Nephron progenitor cell (in vitro differentiated cells): ENCODE measurements at regions not wholly inside any gene's neighbourhood (a gene's known extent, or its start where the extent isn't known, plus 50 kb on each side); places are given as distances from the start of the nearest gene placed in this dataset.

ENCODE experiments used
- DNase-seq: peaks from one replicate; pipeline ENCODE4 v3.0.0; 2021
- H3K27ac Mint-ChIP-seq: 2 replicates; pipeline ENCODE4 v1.8.0; 2021; ENCODE audit warnings: mild to moderate bottlenecking, moderate library complexity, mixed read lengths
- H3K27me3 Mint-ChIP-seq: 2 replicates; pipeline ENCODE4 v1.8.0; 2021; ENCODE audit warnings: mild to moderate bottlenecking, low read depth, mixed read lengths; ENCODE audit not compliant: poor library complexity
- H3K36me3 Mint-ChIP-seq: 2 replicates; pipeline ENCODE4 v1.8.0; 2021; ENCODE audit warnings: low read depth, mixed read lengths
- H3K4me1 Mint-ChIP-seq: 2 replicates; pipeline ENCODE4 v1.8.0; 2021; ENCODE audit warnings: mixed read lengths
- H3K4me3 Mint-ChIP-seq: 2 replicates; pipeline ENCODE4 v1.8.0; 2021; ENCODE audit warnings: mild to moderate bottlenecking, moderate library complexity, mixed read lengths
- H3K9me3 Mint-ChIP-seq: 2 replicates; pipeline ENCODE4 v1.8.0; 2021; ENCODE audit warnings: mild to moderate bottlenecking, moderate library complexity, mixed read lengths
- TF ChIP-seq, protein P1 (sequence below): fragments of 200-600 bp; sonication (generic); IDR thresholded peaks from 2 replicates; pipeline ENCODE4 v1.5.0; 2021; ENCODE audit warnings: antibody characterized with exemption

DNA sequence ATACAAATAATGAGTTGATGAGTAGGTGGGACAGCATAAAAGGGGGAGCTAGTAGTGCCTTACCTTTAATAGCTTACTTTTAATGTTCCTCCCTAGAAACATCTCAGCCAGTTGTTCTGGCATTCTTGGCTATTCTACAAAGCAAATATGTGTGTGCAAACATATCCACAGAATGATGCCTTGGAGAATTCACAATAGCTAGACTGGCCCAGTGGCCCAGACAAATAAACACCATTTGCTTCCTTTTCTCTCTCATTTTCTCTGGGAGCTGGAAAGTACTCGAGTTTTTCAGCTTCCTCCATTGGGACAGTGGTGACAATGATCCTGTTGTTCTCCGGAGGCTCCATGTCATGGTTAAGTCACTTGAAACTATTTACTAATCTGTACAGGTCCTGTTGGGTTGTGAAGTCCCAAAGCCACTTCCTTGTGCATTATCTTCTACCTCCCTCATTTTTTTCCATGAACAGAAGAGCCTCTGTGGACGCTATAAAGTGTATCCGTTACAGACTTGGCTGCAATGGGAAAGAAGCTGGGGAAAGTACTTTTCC is 122.9 kb downstream of the DMAC1 start:
- Mint-ChIP-seq H3K27me3 (peaks cover 6% of the 10 kb centered on the region), H3K4me3 (no peak overlapping the region), H3K36me3 (no peaks in the 10 kb centered on the region), H3K4me1 (no peaks in the 10 kb centered on the region), H3K27ac (no peak overlapping the region), H3K9me3 (no peaks in the 10 kb centered on the region)
- no peak for DNase-seq
- TF ChIP-seq, protein P1, sequence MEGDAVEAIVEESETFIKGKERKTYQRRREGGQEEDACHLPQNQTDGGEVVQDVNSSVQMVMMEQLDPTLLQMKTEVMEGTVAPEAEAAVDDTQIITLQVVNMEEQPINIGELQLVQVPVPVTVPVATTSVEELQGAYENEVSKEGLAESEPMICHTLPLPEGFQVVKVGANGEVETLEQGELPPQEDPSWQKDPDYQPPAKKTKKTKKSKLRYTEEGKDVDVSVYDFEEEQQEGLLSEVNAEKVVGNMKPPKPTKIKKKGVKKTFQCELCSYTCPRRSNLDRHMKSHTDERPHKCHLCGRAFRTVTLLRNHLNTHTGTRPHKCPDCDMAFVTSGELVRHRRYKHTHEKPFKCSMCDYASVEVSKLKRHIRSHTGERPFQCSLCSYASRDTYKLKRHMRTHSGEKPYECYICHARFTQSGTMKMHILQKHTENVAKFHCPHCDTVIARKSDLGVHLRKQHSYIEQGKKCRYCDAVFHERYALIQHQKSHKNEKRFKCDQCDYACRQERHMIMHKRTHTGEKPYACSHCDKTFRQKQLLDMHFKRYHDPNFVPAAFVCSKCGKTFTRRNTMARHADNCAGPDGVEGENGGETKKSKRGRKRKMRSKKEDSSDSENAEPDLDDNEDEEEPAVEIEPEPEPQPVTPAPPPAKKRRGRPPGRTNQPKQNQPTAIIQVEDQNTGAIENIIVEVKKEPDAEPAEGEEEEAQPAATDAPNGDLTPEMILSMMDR: no peak

GRCh38 chr9:7671847-7672246 is 127.7 kb downstream of the DMAC1 start:
- TF ChIP-seq, protein P1: no peak
- Mint-ChIP-seq H3K4me3 (no peak overlapping the region), H3K27me3 (peaks cover under 1% of the 10 kb centered on the region), H3K36me3 (no peaks in the 10 kb centered on the region), H3K27ac (peak overlapping the region; percentile 65), H3K9me3 (no peaks in the 10 kb centered on the region), H3K4me1 (no peaks in the 10 kb centered on the region)
- no peak for DNase-seq

DNA sequence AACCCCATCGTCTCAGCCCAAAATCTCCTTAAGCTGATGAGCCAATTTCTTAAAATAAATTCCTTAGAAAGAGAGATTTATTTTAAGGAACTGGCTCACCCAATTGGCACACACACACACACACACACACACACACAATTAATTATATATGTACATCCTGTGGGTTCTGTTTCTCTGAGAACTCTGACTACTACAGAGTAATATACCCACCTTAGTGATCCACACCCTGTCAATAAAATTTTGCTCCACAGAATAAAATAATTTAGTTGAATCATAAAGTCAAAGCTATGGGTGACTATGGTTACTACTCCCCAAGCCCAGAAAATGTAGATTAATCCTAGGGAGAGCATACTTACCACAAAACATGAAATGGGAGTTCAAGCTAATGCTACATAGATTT is 131.0 kb downstream of the DMAC1 start:
- H3K9me3 Mint-ChIP-seq: no peaks in the 10 kb centered on the region
- H3K4me1 Mint-ChIP-seq: peaks cover 16% of the 10 kb centered on the region
- no peak overlapping the region for H3K27ac Mint-ChIP-seq
- no peak for DNase-seq
- TF ChIP-seq, protein P1: no peak
- no peak overlapping the region for H3K4me3 Mint-ChIP-seq
- H3K36me3 Mint-ChIP-seq: no peaks in the 10 kb centered on the region
- peaks cover 3% of the 10 kb centered on the region for H3K27me3 Mint-ChIP-seq

DNA sequence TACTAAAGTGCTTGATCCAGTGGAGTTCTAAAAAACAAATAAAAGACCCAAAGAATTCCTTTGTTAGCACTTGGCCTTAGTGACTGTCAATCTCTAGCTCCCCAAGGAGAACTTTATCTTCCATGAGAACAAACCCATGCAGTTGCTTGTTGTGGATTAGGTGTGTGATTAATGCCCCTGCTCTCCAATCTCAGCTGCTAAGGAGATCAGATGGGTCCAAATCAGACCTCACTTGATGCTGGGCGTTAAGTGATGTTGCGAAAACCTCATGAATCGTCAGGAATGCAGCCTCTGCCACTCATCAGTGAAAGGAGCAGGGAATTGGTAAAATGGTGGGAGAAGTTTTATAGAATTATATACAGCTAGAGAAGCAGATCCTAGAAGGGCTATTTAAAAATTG is 133.7 kb downstream of the DMAC1 start:
- Mint-ChIP-seq H3K27ac (no peak overlapping the region), H3K27me3 (peaks cover 3% of the 10 kb centered on the region)
- TF ChIP-seq, protein P1: no peak

DNA sequence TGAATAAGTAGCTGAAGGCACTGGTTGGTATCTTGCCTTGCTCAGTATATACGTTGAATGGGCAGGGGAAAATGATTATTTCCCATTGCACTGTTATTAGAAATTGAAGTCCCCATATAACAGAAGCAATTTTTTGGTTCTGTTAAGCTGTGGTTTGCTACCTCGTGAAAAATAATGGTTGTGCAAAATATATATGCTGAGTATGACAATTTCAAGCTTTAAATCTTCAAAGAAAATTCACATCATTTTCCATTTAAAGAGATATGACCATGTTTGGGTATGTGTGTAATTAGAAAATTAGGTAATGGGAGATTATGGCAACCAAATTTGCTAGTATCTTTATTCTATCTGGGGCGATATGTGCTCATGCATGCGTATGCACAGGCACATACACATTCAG is 139.8 kb downstream of the DMAC1 start:
- Mint-ChIP-seq H3K9me3 (peaks cover 4% of the 10 kb centered on the region), H3K27me3 (peaks cover 3% of the 10 kb centered on the region), H3K36me3 (no peaks in the 10 kb centered on the region), H3K4me3 (no peak overlapping the region), H3K27ac (no peak overlapping the region), H3K4me1 (peaks cover 12% of the 10 kb centered on the region)
- TF ChIP-seq, protein P1: no peak
- DNase-seq: no peak

More for the DNA sequence above, 133.7 kb downstream of the DMAC1 start:
- Mint-ChIP-seq H3K9me3 (no peaks in the 10 kb centered on the region), H3K4me3 (no peak overlapping the region), H3K4me1 (peaks cover 26% of the 10 kb centered on the region), H3K36me3 (no peaks in the 10 kb centered on the region)
- no peak for DNase-seq

GRCh38 chr9:7656636-7657035 is 142.9 kb downstream of the DMAC1 start:
- no peaks in the 10 kb centered on the region for H3K36me3 Mint-ChIP-seq
- peaks cover 4% of the 10 kb centered on the region for H3K9me3 Mint-ChIP-seq
- DNase-seq: no peak
- TF ChIP-seq, protein P1: no peak
- H3K4me1 Mint-ChIP-seq: peaks cover 8% of the 10 kb centered on the region
- H3K4me3 Mint-ChIP-seq: no peak overlapping the region
- peaks cover 7% of the 10 kb centered on the region for H3K27me3 Mint-ChIP-seq
- peak overlapping the region; percentile 1 for H3K27ac Mint-ChIP-seq
